HepG2 (cell line): ENCODE measurements at regions not wholly inside any gene's neighbourhood (a gene's known extent, or its start where the extent isn't known, plus 50 kb on each side); places are given as distances from the start of the nearest gene placed in this dataset.

Experiments
- ATAC-seq: fragments of 200-7000 bp; cut with Tn5 transposase; 3 replicates; pipeline ENCODE4 v1.9.1; 2020; ENCODE audit warnings: mild to moderate bottlenecking, moderate library complexity
- BruUV-seq: library from RNA; stranded (reverse); fragments of 400-500 nt; replicated peaks from 2 replicates; lab custom pipeline; 2021; lab: Mats Ljungman, UMichigan
- CTCF ChIA-PET: fragments of 300-600 bp; formaldehyde crosslinking; extraction: SDS; loops from one replicate; lab custom pipeline; 2021; ENCODE audit warnings: low total read pairs, inconsistent platforms, low intra/inter-chr PET ratio; lab: Yijun Ruan, JAX
- POLR2A ChIA-PET: fragments of 350-600 bp; sonication (Branson Sonifier 250); formaldehyde crosslinking; loops from one replicate; lab custom pipeline; 2020; ENCODE audit warnings: antibody characterized with exemption, inconsistent platforms; lab: Yijun Ruan, JAX
- DNase-seq: peaks from one replicate; pipeline ENCODE4 v3.0.0-alpha.2; 2015; ENCODE audit warnings: low spot score
- FAIRE-seq: peaks from 3 replicates; lab custom pipeline; 2011; peaks lifted over from hg19 to GRCh38; lab: Jason Lieb, UNC
- H2AFZ ChIP-seq: one replicate; pipeline ENCODE4 v1.6.1; 2011; ENCODE audit warnings: low read length, inconsistent platforms
- H3K27ac ChIP-seq: fragments of 300-600 bp; 3 replicates; pipeline ENCODE4 v1.8.0; 2011; ENCODE audit warnings: mixed run types, mild to moderate bottlenecking, mixed read lengths, low read length, inconsistent platforms; ENCODE audit not compliant: insufficient read depth; ENCODE audit errors: extremely low read length
- H3K27me3 ChIP-seq, 2 experiments: fragments of 200-600 bp in 1 of 2; 2 replicates in 1 of 2; 3 replicates in 1 of 2; pipeline versions ENCODE4 v1.6.0 to v1.8.0; 2011; ENCODE audit warnings: low read length in 2 of 2, mild to moderate bottlenecking in 2 of 2, moderate library complexity in 2 of 2, inconsistent platforms in 1 of 2; ENCODE audit not compliant: insufficient read depth in 2 of 2, control insufficient read depth in 1 of 2
- H3K36me3 ChIP-seq, 2 experiments: fragments of 200-600 bp in 1 of 2; replicated peaks in 1 of 2; 2 replicates in 1 of 2; 3 replicates in 1 of 2; pipeline versions ENCODE4 v1.5.1 to v1.8.0; 2011; ENCODE audit warnings: low read length in 2 of 2, inconsistent platforms in 1 of 2; ENCODE audit not compliant: insufficient read depth in 2 of 2, control insufficient read depth in 1 of 2
- H3K4me1 ChIP-seq: 2 replicates; pipeline ENCODE4 v1.5.1; 2012; ENCODE audit warnings: low read length, inconsistent platforms; ENCODE audit not compliant: insufficient read depth
- H3K4me2 ChIP-seq: 2 replicates; pipeline ENCODE4 v1.6.0; 2011; ENCODE audit warnings: low read depth, low read length, inconsistent platforms
- H3K4me3 ChIP-seq, 3 experiments: fragments of 200-600 bp in 1 of 3; sonication (generic), shearing (Covaris generic) in 1 of 3; replicated peaks in 1 of 3; 2 replicates each; pipeline ENCODE4 v1.5.1; 2011 to 2016; ENCODE audit warnings: low read length in 3 of 3, inconsistent platforms in 2 of 3, low read depth in 2 of 3, mild to moderate bottlenecking in 2 of 3, control low read depth in 1 of 3, mixed read lengths in 1 of 3; ENCODE audit not compliant: insufficient read depth in 1 of 3
- H3K79me2 ChIP-seq: one replicate; pipeline ENCODE4 v1.6.1; 2011; ENCODE audit warnings: low read length, inconsistent platforms; ENCODE audit not compliant: insufficient read depth
- H3K9ac ChIP-seq: 2 replicates; pipeline ENCODE4 v1.6.0; 2011; ENCODE audit warnings: mild to moderate bottlenecking, low read depth, low read length, inconsistent platforms; ENCODE audit not compliant: insufficient read depth
- H3K9me3 ChIP-seq: 2 replicates; pipeline ENCODE4 v1.5.1; 2012; ENCODE audit warnings: mild to moderate bottlenecking, low read length
- H4K20me1 ChIP-seq: 2 replicates; pipeline ENCODE4 v1.6.0; 2011; ENCODE audit warnings: inconsistent platforms, mild to moderate bottlenecking, low read length, moderate library complexity; ENCODE audit not compliant: insufficient read depth
- E2F5 ChIP-seq: sonication (generic); formaldehyde crosslinking; conservative IDR thresholded peaks from 2 replicates; pipeline ENCODE4 v1.4.0; 2020; ENCODE audit warnings: missing genetic modification reagents
- HNF4G ChIP-seq, 2 experiments: sonication (generic) in 1 of 2; formaldehyde crosslinking in 1 of 2; IDR thresholded peaks; 2 replicates each; pipeline versions ENCODE4 v1.4.0 to v1.6.1; 2011 to 2020; ENCODE audit warnings: borderline replicate concordance in 2 of 2, low read depth in 2 of 2, mild to moderate bottlenecking in 2 of 2, low read length in 1 of 2, missing genetic modification reagents in 1 of 2, moderate library complexity in 1 of 2
- ISL2 ChIP-seq: sonication (generic); formaldehyde crosslinking; IDR thresholded peaks from 2 replicates; pipeline ENCODE4 v1.5.0; 2020; ENCODE audit warnings: missing genetic modification reagents
- PHF5A ChIP-seq: IDR thresholded peaks from one replicate; pipeline ENCODE4 v1.6.1; 2018; ENCODE audit warnings: low read depth, missing genetic modification reagents; ENCODE audit not compliant: unreplicated experiment
- STAT5B ChIP-seq: sonication (generic); formaldehyde crosslinking; IDR thresholded peaks from 2 replicates; pipeline ENCODE4 v1.4.0; 2020; ENCODE audit warnings: missing genetic modification reagents
- STAT6 ChIP-seq: sonication (generic); formaldehyde crosslinking; IDR thresholded peaks from 2 replicates; pipeline ENCODE4 v1.4.0; 2020; ENCODE audit warnings: missing genetic modification reagents, mild to moderate bottlenecking, borderline replicate concordance
- TOPORS ChIP-seq: sonication (generic); formaldehyde crosslinking; IDR thresholded peaks from 2 replicates; pipeline ENCODE4 v1.8.0; 2023; ENCODE audit warnings: mild to moderate bottlenecking, missing genetic modification reagents
- ZFP36 ChIP-seq: fragments of 150-350 bp; IDR thresholded peaks from 2 replicates; pipeline ENCODE4 v1.6.1; 2018; ENCODE audit warnings: borderline replicate concordance, low read length, low read depth; ENCODE audit not compliant: partially characterized antibody
- ZNF230 ChIP-seq: sonication (generic); formaldehyde crosslinking; IDR thresholded peaks from 2 replicates; pipeline ENCODE4 v1.4.0; 2020; ENCODE audit warnings: mild to moderate bottlenecking, missing genetic modification reagents
- ZNF24 ChIP-seq: fragments of 450-650 bp; IDR thresholded peaks from 2 replicates; pipeline ENCODE4 v1.6.1; 2017; ENCODE audit warnings: antibody characterized with exemption, mild to moderate bottlenecking
- ZNF326 ChIP-seq: sonication (generic); formaldehyde crosslinking; IDR thresholded peaks from 2 replicates; pipeline ENCODE4 v1.4.0; 2020; ENCODE audit warnings: missing genetic modification reagents, borderline replicate concordance
- ZNF567 ChIP-seq: sonication (generic); formaldehyde crosslinking; IDR thresholded peaks from 2 replicates; pipeline ENCODE4 v1.8.1; 2023; ENCODE audit warnings: mild to moderate bottlenecking, missing genetic modification reagents, borderline replicate concordance
- ZNF674 ChIP-seq: sonication (generic); formaldehyde crosslinking; IDR thresholded peaks from 2 replicates; pipeline ENCODE4 v1.5.0; 2020; ENCODE audit warnings: low read depth, mild to moderate bottlenecking, missing genetic modification reagents
- ZNF891 ChIP-seq: sonication (generic); formaldehyde crosslinking; IDR thresholded peaks from 2 replicates; pipeline ENCODE4 v1.5.0; 2020; ENCODE audit warnings: mild to moderate bottlenecking, missing genetic modification reagents
- ZSCAN31 ChIP-seq: sonication (generic); formaldehyde crosslinking; IDR thresholded peaks from 2 replicates; pipeline ENCODE4 v1.5.0; 2020; ENCODE audit warnings: low read depth, mild to moderate bottlenecking, missing genetic modification reagents
- WGBS: methylation state at CpG from one replicate; pipeline ENCODE4 v1.1.6; 2017; ENCODE audit warnings: low lambda C conversion rate; 5-methylcytosine and 5-hydroxymethylcytosine counted together
- in situ Hi-C: cut with HindIII; loops from 2 replicates; pipeline ENCODE4 v1.10.0; 2017; ENCODE audit warnings: low pct_unique_long_range_greater_than_20kb; ENCODE audit not compliant: extremely low pct_ligation_motif_present
- intact Hi-C: fragments of 100-400 bp; cut with micrococcal nuclease; formaldehyde crosslinking; loops from one replicate; pipeline ENCODE4 v1.10.0; 2022; ENCODE audit not compliant: unreplicated experiment

GRCh38 chr4:17091104-17091503 lies 192.7 kb upstream of the LDB2 start:
- Histone ChIP-seq H3K27ac (no peak overlapping the region), H3K4me1 (no peaks in the 10 kb centered on the region), H3K9ac (no peak overlapping the region), H3K27me3 (no peaks in the 10 kb centered on the region)
- no peak for ATAC-seq
- 2% methylated on average over 3 of the region's 3 CpGs for WGBS
- POLR2A ChIA-PET, result no interaction called here
- TF ChIP-seq ISL2, result no peak
- TF ChIP-seq ZSCAN31 (CRISPR knock-in tag), result no peak
- no peak for TF ChIP-seq ZNF674 (CRISPR knock-in tag)
- TF ChIP-seq ZNF230 (CRISPR knock-in tag), result no peak
- no peak for TF ChIP-seq ZFP36
- no peak for TF ChIP-seq STAT6
- no peak for TF ChIP-seq HNF4G (IDR thresholded peaks at IDR 0.05; ENCODE audit: borderline replicate concordance, low read depth, low read length)
- no peak for TF ChIP-seq HNF4G (CRISPR knock-in tag; IDR thresholded peaks at IDR 0.05; ENCODE audit: borderline replicate concordance, low read depth)
- no peak for TF ChIP-seq ZNF567
- TF ChIP-seq ZNF24, result no peak
- TF ChIP-seq ZNF891 (CRISPR knock-in tag), result no peak
- no peak for TF ChIP-seq PHF5A (CRISPR knock-in tag)
- TF ChIP-seq ZNF326, result no peak
- TF ChIP-seq E2F5 (CRISPR knock-in tag), result no peak
- TF ChIP-seq TOPORS (CRISPR knock-in tag), result no peak
- TF ChIP-seq STAT5B (CRISPR knock-in tag), result no peak
- TF ChIP-seq, all 625 proteins: peak for 0
- intact Hi-C loops, result no loop called here
- no peaks in the 10 kb centered on the region for H4K20me1 ChIP-seq
- DNase-seq (no peak), FAIRE-seq (no peak)
- BruUV-seq, result no TSS peak
- no peak overlapping the region for H2AFZ ChIP-seq
- no peaks in the 10 kb centered on the region for H3K36me3 ChIP-seq
- no peak overlapping the region for H3K4me2 ChIP-seq
- CTCF ChIA-PET, result no interaction called here
- no peak overlapping the region for H3K4me3 ChIP-seq
- no peaks in the 10 kb centered on the region for H3K79me2 ChIP-seq
- in situ Hi-C loops, result no loop called here
- no peaks in the 10 kb centered on the region for H3K9me3 ChIP-seq
